CD4-positive, alpha-beta T cell (primary cell): ENCODE measurements at regions not wholly inside any gene's neighbourhood (a gene's known extent, or its start where the extent isn't known, plus 50 kb on each side); places are given as distances from the start of the nearest gene placed in this dataset.

Source experiments
- ATAC-seq: fragments of 200-7000 bp; cut with Tn5 transposase; one replicate; pipeline ENCODE4 v1.10.0; 2022; ENCODE audit warnings: mild to moderate bottlenecking; ENCODE audit not compliant: poor library complexity
- CTCF ChIA-PET: fragments of 350-600 bp; sonication (Branson Sonifier 250); formaldehyde crosslinking; loops from one replicate; lab custom pipeline; 2021; ENCODE audit warnings: antibody characterized with exemption, inconsistent platforms; lab: Charles Lee
- POLR2A ChIA-PET: fragments of 350-600 bp; sonication (Branson Sonifier 250); formaldehyde crosslinking; loops from one replicate; lab custom pipeline; 2021; ENCODE audit warnings: antibody characterized with exemption, inconsistent platforms; lab: Charles Lee
- DNase-seq, 14 experiments: peaks; one replicate each; pipeline ENCODE4 v3.0.0-alpha.2; 2013 to 2020; ENCODE audit warnings: mixed read lengths in 2 of 14
- H3K27ac ChIP-seq, 2 donors: one replicate each; pipeline versions ENCODE4 v1.5.1 to v1.7.0; 2013; ENCODE audit warnings: low read length in 2 of 2, low read depth in 1 of 2, mild to moderate bottlenecking in 1 of 2
- H3K27me3 ChIP-seq, 2 experiments: 1 replicate in 1 of 2; 2 replicates in 1 of 2; pipeline versions ENCODE4 v1.6.1 to v1.7.0; 2013; ENCODE audit warnings: low read length in 2 of 2, control low read depth in 1 of 2, mild to moderate bottlenecking in 1 of 2, moderate library complexity in 1 of 2; ENCODE audit not compliant: insufficient read depth in 2 of 2, control insufficient read depth in 1 of 2
- H3K36me3 ChIP-seq: one replicate; pipeline ENCODE4 v1.6.1; 2013; ENCODE audit warnings: low read length, control low read depth; ENCODE audit not compliant: insufficient read depth
- H3K4me1 ChIP-seq: one replicate; pipeline ENCODE4 v1.6.1; 2013; ENCODE audit warnings: low read length, control low read depth; ENCODE audit not compliant: insufficient read depth
- H3K4me3 ChIP-seq: one replicate; pipeline ENCODE4 v1.5.1; 2013; ENCODE audit warnings: mild to moderate bottlenecking, low read length, moderate library complexity
- H3K9me3 ChIP-seq, 2 experiments: 1 replicate in 1 of 2; 2 replicates in 1 of 2; pipeline versions ENCODE4 v1.6.1 to v1.7.0; 2013; ENCODE audit warnings: low read length in 2 of 2, mild to moderate bottlenecking in 2 of 2, control low read depth in 1 of 2, moderate library complexity in 1 of 2; ENCODE audit not compliant: control insufficient read depth in 1 of 2, insufficient read depth in 1 of 2
- H3K27ac Mint-ChIP-seq: one replicate; pipeline ENCODE4 v1.8.0; 2020; ENCODE audit warnings: mixed read lengths
- H3K27me3 Mint-ChIP-seq: one replicate; pipeline ENCODE4 v1.8.0; 2021; ENCODE audit warnings: mixed read lengths
- H3K36me3 Mint-ChIP-seq: one replicate; pipeline ENCODE4 v1.8.0; 2021; ENCODE audit warnings: low read depth, mixed read lengths
- H3K4me1 Mint-ChIP-seq: one replicate; pipeline ENCODE4 v1.8.0; 2021; ENCODE audit warnings: low read depth, mixed read lengths
- H3K4me3 Mint-ChIP-seq: one replicate; pipeline ENCODE4 v1.8.0; 2020; ENCODE audit warnings: mild to moderate bottlenecking, mixed read lengths
- H3K9me3 Mint-ChIP-seq: one replicate; pipeline ENCODE4 v1.8.0; 2020; ENCODE audit warnings: mixed read lengths
- intact Hi-C, 2 experiments: fragments of 100-400 bp; cut with DNase I in 1 of 2; cut with micrococcal nuclease in 1 of 2; formaldehyde crosslinking; loops; one replicate each; pipeline versions ENCODE4 v1.15.1 to v1.9.0; 2023 to 2025; cut with DNase I, micrococcal nuclease
- TF ChIP-seq, protein P1 (sequence below): fragments of 200-600 bp; IDR thresholded peaks from one replicate; pipeline ENCODE4 v1.8.0; 2022; ENCODE audit warnings: antibody characterized with exemption, mild to moderate bottlenecking

DNA sequence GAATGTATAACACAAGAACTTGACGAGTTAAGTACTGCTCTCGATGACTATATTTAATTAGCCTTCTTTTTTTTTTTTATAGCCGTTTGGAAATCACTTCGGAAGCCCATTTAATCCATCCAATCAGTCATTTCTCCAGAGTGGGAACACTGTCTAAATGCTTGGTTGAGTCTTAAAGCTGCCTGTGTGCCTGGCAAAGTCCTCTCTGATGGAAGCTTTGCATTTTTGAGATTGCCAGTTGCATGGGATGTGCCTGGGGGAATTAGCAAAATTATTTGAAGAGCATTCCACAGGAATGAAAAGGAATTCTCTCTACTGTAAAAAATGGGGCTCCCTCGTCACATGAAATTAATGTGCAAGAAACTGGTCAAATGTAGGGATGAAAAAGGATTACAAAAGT lies 398.8 kb upstream of the RPS6KA3 start:
- no peaks in the 10 kb centered on the region for H3K27me3 ChIP-seq
- H3K4me3 ChIP-seq: no peak overlapping the region
- H3K27me3 Mint-ChIP-seq: peaks cover 5% of the 10 kb centered on the region
- POLR2A ChIA-PET: no interaction called here
- TF ChIP-seq, protein P1, sequence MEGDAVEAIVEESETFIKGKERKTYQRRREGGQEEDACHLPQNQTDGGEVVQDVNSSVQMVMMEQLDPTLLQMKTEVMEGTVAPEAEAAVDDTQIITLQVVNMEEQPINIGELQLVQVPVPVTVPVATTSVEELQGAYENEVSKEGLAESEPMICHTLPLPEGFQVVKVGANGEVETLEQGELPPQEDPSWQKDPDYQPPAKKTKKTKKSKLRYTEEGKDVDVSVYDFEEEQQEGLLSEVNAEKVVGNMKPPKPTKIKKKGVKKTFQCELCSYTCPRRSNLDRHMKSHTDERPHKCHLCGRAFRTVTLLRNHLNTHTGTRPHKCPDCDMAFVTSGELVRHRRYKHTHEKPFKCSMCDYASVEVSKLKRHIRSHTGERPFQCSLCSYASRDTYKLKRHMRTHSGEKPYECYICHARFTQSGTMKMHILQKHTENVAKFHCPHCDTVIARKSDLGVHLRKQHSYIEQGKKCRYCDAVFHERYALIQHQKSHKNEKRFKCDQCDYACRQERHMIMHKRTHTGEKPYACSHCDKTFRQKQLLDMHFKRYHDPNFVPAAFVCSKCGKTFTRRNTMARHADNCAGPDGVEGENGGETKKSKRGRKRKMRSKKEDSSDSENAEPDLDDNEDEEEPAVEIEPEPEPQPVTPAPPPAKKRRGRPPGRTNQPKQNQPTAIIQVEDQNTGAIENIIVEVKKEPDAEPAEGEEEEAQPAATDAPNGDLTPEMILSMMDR: no peak
- H3K4me3 Mint-ChIP-seq: no peak overlapping the region
- no peaks in the 10 kb centered on the region for H3K36me3 ChIP-seq
- no peaks in the 10 kb centered on the region for H3K4me1 ChIP-seq
- CTCF ChIA-PET: no interaction called here
- no peak overlapping the region for H3K27ac ChIP-seq
- intact Hi-C loops: no loop called here
- no peaks in the 10 kb centered on the region for H3K4me1 Mint-ChIP-seq
- no peaks in the 10 kb centered on the region for H3K9me3 Mint-ChIP-seq
- DNase-seq: no peak
- no peak for ATAC-seq
- no peak overlapping the region for H3K27ac Mint-ChIP-seq
- no peaks in the 10 kb centered on the region for H3K36me3 Mint-ChIP-seq
- H3K9me3 ChIP-seq: no peaks in the 10 kb centered on the region

DNA sequence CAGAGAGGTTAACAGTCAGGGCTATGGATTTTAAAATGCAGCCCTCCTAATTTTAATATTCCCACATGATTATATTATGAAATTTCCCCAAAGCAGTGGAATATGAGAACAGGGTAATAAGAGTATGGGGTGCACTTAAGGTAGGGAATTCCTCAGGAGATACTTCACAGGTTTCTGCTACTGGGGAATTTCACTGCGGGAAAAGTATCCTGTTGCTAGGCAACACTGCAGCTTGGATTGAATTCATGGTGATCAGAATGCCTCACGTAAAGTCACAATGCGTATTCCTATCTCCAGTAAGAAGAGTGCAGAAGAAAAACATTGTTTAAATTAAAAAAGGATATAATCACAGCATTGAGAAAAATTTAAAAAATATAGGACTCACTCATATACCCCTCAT lies 398.1 kb upstream of the RPS6KA3 start:
- Histone ChIP-seq H3K4me1 (no peaks in the 10 kb centered on the region), H3K27ac (no peak overlapping the region), H3K4me3 (no peak overlapping the region), H3K9me3 (no peaks in the 10 kb centered on the region), H3K27me3 (no peaks in the 10 kb centered on the region), H3K36me3 (no peaks in the 10 kb centered on the region)
- POLR2A ChIA-PET: no interaction called here
- Mint-ChIP-seq H3K36me3 (no peaks in the 10 kb centered on the region), H3K9me3 (no peaks in the 10 kb centered on the region), H3K27ac (no peak overlapping the region), H3K27me3 (peaks cover 5% of the 10 kb centered on the region), H3K4me1 (no peaks in the 10 kb centered on the region), H3K4me3 (no peak overlapping the region)
- intact Hi-C loops: no loop called here
- ATAC-seq (no peak), DNase-seq (no peak)
- CTCF ChIA-PET: no interaction called here
- TF ChIP-seq, protein P1: no peak

DNA sequence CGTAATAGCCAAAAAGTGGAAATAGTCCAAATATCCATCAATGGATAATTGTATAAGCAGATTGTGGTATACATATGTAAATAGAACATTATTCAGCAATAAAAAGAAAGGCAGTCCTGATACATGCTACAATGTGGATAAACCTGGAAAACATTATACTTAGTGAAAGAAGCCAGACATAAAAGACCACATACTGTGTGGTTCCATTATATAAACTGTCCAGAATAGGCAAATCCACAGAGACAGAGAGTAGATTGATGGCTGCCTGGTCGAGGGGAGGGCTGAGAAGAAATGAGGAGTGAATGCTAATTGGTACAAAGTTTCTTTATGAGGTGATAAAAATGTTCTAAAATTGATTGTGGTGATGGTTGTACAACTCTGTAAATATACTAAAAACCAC lies 397.4 kb upstream of the RPS6KA3 start:
- no peak overlapping the region for H3K27ac ChIP-seq
- Mint-ChIP-seq H3K4me1 (no peaks in the 10 kb centered on the region), H3K27me3 (peaks cover 5% of the 10 kb centered on the region), H3K27ac (no peak overlapping the region), H3K9me3 (no peaks in the 10 kb centered on the region), H3K36me3 (no peaks in the 10 kb centered on the region), H3K4me3 (no peak overlapping the region)
- no peaks in the 10 kb centered on the region for H3K4me1 ChIP-seq
- intact Hi-C loops: no loop called here
- no peaks in the 10 kb centered on the region for H3K9me3 ChIP-seq
- TF ChIP-seq, protein P1: no peak
- no peaks in the 10 kb centered on the region for H3K27me3 ChIP-seq
- H3K36me3 ChIP-seq: no peaks in the 10 kb centered on the region
- no peak for DNase-seq
- no peak overlapping the region for H3K4me3 ChIP-seq
- ChIA-PET POLR2A (no interaction called here), CTCF (no interaction called here)
- no peak for ATAC-seq
